HG02885 (cell line): ENCODE measurements at regions not wholly inside any gene's neighbourhood (a gene's known extent, or its start where the extent isn't known, plus 50 kb on each side); places are given as distances from the start of the nearest gene placed in this dataset.

Source experiments
- ATAC-seq: cut with Tn5 transposase; IDR thresholded peaks from one replicate; pipeline ENCODE4 v1.9.1; 2021; ENCODE audit warnings: mild to moderate bottlenecking; ENCODE audit not compliant: unreplicated experiment, poor library complexity

DNA sequence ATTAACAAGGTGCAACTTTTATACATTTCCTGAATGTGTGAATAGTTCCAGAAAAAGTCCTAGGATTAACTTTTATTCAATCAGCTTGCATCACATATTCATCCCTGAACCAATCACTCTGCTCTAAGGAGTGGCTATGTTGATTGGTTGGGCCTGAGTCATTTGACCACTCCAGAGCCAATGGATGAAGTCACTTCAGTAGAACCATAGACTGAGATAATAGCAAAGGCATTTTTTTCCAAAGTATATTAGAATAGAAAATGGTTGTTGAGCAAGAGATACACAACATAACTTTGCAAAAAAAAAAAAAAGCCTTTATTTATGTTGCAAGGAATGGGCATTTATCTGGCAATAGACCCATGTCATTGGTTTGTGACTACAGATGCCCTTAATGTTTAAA is 55.5 kb upstream of the AGTR1 start:
- no peak for ATAC-seq

DNA sequence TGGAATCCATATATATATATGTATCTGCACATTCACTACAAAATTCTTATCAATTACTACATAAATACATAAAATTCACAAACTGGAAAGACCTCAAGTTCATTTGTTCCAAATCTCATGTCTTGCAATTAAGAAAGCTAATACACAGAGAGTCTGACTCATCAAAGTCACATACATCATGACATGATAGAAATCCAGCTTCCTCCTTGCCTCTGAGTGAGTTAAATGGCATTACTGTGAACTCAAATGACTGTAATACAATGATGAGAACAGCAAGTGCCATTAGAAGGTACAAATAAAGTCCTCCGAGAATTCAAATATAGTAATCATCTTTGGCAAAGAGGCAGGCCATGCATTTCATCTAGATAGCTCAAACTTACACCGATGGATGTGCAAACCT is 55.1 kb upstream of the AGTR1 start:
- no peak for ATAC-seq

DNA sequence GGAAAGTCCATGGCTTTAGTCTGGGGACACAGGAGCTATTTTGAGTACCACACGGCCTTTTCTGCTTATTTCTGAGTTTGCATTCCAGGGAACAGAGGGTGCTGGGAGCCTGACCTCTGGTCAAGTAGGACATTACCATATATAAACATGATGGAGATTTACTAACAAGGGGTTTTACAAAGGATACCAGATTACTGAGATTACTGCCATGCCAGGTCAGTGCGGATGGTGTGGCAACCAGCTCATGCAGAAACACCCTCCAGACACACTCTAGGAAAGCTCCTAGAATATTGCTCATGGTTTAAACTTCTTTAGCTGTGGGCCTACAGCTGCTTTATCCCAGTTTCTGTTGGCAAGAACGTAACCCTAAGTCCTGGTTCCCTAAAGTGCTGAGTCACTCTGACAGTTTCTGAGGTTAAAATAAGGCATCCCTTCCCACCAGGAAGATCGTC is 54.3 kb upstream of the AGTR1 start:
- no peak for ATAC-seq

DNA sequence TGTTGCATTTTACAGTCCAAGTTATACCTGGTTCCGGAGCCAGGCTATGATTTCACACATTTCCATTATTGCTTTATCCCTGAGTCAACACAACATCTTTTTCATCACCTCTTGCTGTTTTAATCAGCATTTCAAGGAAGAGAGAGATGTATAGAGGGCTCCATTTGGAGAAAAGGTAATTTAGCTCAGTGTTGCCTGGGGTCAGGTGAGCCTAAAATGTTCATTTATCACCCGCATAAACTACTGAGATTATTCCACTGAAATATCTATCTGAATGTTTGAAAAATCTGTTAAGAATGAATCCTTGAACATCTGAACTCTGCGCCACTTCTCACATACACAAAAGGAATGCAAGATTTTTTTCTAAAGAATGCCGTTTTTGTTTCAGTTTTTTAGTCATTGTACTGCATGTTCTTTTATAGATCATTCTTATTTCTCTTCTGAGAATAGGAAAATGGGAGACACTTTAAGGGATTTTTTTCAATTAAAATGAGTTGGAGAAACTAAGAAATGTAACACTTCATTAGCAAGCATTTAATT is 51.5 kb upstream of the AGTR1 start:
- no peak for ATAC-seq
